ENCODE measurements at regions not wholly inside any gene's neighbourhood (a gene's known extent, or its start where the extent isn't known, plus 50 kb on each side); places are given as distances from the start of the nearest gene placed in this dataset.

- TF ChIP-seq, protein P1, sequence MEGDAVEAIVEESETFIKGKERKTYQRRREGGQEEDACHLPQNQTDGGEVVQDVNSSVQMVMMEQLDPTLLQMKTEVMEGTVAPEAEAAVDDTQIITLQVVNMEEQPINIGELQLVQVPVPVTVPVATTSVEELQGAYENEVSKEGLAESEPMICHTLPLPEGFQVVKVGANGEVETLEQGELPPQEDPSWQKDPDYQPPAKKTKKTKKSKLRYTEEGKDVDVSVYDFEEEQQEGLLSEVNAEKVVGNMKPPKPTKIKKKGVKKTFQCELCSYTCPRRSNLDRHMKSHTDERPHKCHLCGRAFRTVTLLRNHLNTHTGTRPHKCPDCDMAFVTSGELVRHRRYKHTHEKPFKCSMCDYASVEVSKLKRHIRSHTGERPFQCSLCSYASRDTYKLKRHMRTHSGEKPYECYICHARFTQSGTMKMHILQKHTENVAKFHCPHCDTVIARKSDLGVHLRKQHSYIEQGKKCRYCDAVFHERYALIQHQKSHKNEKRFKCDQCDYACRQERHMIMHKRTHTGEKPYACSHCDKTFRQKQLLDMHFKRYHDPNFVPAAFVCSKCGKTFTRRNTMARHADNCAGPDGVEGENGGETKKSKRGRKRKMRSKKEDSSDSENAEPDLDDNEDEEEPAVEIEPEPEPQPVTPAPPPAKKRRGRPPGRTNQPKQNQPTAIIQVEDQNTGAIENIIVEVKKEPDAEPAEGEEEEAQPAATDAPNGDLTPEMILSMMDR (IDR thresholded peaks at IDR 0.05) = no peak
- no peak for TF ChIP-seq POLR2A (IDR thresholded peaks at IDR 0.05)
Observed at GRCh38 chr5:67771791-67772190, 443.8 kb upstream of the PIK3R1 start.

All from Peyer's patch (tissue), 4 donors.